ENCODE measurements at regions not wholly inside any gene's neighbourhood (a gene's known extent, or its start where the extent isn't known, plus 50 kb on each side); places are given as distances from the start of the nearest gene placed in this dataset.

DNA sequence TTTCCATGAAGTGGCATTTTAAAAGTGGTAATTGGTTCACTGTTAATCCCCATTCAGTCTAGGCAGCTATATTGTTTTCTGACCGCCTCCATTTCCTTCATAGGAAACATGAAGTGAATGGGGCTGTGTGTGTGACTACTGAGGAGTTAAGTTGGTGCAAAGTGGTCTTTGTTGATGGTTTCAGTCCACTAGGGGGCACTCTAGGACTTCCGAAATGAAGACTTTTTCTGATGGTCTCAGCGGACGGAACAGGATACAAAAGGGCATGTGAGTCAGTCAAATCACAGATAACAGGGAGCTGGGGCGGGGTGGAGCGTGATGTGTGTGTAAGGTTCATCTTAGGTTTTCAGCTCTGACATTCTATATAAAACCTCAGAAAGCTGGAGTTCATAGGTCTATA is 240.1 kb upstream of the OR4E1 start:
- TF ChIP-seq, protein P1, sequence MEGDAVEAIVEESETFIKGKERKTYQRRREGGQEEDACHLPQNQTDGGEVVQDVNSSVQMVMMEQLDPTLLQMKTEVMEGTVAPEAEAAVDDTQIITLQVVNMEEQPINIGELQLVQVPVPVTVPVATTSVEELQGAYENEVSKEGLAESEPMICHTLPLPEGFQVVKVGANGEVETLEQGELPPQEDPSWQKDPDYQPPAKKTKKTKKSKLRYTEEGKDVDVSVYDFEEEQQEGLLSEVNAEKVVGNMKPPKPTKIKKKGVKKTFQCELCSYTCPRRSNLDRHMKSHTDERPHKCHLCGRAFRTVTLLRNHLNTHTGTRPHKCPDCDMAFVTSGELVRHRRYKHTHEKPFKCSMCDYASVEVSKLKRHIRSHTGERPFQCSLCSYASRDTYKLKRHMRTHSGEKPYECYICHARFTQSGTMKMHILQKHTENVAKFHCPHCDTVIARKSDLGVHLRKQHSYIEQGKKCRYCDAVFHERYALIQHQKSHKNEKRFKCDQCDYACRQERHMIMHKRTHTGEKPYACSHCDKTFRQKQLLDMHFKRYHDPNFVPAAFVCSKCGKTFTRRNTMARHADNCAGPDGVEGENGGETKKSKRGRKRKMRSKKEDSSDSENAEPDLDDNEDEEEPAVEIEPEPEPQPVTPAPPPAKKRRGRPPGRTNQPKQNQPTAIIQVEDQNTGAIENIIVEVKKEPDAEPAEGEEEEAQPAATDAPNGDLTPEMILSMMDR (conservative IDR thresholded peaks at IDR 0.05; ENCODE audit: low read depth, low read length): peak; percentile 91
- no peak for TF ChIP-seq EZH2 (IDR thresholded peaks at IDR 0.05; ENCODE audit: low read length, unreplicated experiment)
